SH-SY5Y (cell line): ENCODE measurements at regions not wholly inside any gene's neighbourhood (a gene's known extent, or its start where the extent isn't known, plus 50 kb on each side); places are given as distances from the start of the nearest gene placed in this dataset.

Experiments used
- GATA2 ChIP-seq: IDR thresholded peaks from 2 replicates; pipeline ENCODE4 v1.6.1; 2011; ENCODE audit warnings: mild to moderate bottlenecking, low read depth, low read length
- GATA3 ChIP-seq: IDR thresholded peaks from 2 replicates; pipeline ENCODE4 v1.6.1; 2011; ENCODE audit warnings: low read depth, mild to moderate bottlenecking, low read length, moderate library complexity

DNA sequence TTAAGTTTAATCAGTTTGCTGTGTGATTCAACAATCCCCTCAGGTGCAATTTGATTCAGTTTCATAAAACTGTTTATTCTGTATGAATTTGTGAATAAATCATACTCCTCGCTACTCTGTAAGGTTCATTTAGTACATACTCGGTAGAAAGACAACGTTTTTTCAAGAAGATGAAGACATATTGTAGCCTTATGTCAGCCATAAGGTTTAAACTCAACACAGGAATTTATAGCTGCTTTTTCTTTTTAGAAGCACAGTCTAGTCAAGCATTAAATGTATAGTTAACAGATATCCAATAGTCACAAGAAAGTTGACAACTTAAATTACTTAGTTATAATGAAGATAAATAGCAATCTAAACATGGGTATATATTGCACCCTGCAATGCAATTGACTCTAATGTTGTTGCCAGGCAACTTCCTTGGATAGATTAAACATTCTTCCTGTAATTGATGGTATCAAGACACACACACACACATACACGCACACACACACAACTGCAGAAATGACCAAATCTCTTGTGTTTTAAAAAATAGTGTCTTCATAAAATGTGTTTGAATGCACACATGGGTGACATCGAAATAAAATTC, 151.5 kb upstream of the MGAT4C start:
- TF ChIP-seq GATA3 (no peak), GATA2 (no peak)
